Effector CD4-positive, alpha-beta T cell (primary cell): ENCODE measurements at regions not wholly inside any gene's neighbourhood (a gene's known extent, or its start where the extent isn't known, plus 50 kb on each side); places are given as distances from the start of the nearest gene placed in this dataset.
"Not testable (repeated sequence)": the region's sequence is repeated elsewhere in the genome, so short reads cannot be mapped to it uniquely, and the experiment has no call there.

Experiments
- DNase-seq: peaks from one replicate; pipeline ENCODE4 v3.0.0-alpha.2; 2020

DNA sequence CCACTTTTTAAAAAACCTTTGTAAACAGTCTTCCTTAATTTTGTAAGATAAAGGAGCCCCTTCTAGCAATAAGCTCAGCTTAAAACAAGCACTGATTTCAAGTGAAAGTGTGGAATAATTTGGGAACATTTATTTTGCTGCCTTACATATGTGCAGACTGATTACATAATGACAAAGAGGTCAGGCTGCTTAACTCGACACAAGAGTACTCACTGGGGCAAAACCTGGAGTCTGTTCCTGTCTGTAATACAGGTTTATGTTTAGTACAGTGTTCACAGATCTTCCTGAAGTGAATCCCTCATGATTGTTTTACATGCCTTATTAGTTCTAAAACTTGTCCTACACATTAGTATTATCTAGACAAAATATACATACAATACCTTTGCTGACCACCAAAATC, 609.8 kb downstream of the LMO7 start:
- DNase-seq: no peak

DNA sequence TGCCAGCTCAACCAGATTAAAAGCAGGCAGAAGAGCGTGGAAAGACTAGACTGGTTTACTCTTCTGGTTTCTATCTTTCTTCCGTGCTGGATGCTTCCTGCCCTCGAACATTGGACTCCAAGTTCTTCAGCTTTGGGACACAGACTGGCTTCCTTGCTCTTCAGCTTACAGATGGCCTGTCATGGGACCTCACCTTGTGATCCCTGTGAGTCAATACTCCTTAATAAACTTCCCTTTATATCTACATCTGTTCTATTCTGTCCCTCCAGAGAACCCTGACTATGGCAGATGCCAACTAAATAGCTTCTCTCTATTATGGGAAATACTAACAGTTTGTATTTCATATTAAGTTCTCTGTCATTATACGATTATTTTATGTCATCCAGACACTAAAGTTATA, 609.1 kb downstream of the LMO7 start:
- DNase-seq: no peak

DNA sequence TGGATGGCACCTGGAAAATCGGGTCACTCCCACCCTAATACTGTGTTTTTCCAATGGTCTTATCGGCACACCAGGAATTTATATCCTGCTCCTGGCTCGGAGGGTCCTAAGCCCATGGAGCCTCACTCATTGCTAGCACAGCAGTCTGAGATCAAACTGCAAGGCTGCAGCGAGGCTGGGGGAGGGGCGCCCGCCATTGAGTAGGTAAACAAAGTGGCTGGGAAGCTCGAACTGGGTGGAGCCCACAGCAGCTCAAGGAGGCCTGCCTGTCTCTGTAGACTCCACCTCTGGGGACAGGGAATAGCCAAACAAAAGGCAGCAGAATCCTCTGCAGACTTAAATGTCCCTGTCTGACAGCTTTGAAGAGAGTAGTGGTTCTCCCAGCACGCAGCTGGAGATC, 607.0 kb downstream of the LMO7 start:
- DNase-seq: not testable (repeated sequence)

DNA sequence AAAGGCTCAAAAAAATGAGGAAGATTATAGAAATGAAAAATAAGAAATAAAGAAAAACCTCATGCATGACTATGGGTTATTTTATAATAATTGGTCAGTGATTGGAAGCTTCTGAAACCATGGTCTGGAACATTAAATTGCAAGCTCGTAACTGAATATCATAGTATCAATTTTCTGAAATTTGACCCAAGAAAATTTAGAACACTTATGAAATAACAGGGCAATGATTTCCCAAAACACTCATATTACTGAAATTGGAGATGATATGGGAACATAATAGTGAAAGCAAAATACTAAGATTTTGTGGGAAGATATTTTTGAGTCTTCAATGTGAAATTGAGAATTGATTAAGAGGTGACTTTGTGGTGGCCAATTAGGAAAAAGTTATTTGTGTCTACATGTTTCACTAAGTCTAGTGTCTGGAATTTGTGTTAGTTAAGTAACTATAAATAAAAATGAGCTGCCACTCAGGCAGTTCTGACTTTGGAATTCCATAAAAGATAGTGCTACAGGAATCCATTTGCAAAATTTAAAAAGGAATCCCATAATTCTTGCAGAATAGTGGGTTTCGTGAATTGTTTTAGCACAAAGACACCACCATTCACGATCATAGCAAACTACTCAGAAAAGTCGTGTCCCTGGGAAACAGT, 603.0 kb downstream of the LMO7 start:
- no peak for DNase-seq

DNA sequence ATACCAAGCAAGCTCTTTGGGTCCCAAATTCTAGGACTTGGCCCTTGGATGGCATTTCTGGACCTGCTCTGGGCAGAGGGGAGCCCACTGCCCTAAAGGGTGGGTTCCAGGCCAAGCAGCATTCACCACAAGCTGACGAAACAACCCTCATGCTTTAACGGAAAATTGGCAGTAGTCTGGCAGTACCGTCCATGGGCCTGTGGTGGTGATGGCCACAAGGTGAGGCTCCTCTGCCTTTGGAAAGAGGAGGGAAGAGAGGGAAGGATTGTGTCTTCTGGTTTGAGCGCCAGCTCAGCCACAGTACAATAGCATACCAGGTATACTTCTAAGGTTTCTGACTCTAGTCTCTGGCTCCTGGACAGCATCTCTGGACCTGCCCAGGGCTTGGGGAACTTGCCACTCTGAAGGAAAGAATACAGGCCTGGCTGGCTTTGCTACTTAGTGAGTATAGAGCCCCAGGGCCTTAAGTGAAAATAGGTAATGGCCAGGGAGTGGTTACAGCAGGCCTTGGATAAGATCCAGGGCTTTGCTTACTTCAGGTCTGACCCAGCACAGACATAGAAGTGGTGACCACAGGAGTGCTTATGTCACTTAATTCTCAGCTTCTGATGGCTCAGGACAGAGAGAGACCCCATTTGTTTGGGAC, 595.5 kb downstream of the LMO7 start:
- DNase-seq: no peak

DNA sequence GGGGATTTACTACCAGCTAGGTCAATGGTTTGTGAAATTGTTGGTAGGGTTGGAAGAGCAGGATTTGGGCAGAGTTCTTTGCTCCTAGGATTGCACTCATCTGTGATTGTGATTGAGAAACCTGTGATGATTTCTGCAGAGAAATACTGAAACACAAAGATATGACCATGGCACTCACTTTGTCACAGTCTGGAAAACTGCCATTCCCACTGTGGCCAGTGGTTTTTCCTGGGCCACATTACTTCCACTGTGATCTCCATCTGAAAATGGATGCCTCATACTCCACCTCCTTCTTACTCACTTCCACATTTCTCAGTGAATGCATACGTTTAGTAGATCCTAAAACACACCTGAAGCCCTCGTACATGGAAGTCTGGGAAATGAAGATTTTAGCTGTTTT, 593.2 kb downstream of the LMO7 start:
- no peak for DNase-seq

DNA sequence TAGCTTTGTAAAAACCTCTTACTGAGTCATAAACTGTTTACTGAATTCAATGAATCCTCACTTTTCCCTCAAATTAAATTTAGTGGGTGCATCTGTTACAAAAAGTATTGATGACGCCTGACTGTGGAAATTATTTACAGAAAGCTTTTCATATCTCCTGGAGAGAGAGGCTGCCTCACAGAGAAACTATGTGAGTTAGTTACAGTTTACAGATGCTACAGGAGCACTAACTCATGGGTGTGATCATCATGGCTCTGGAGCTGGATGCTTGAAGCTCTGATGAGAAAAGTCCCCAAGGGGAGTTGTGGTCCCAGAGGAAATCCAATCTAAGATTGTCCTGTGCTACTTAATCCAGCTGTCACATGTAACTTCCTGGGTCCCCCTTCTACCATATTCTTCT, 590.8 kb downstream of the LMO7 start:
- no peak for DNase-seq

DNA sequence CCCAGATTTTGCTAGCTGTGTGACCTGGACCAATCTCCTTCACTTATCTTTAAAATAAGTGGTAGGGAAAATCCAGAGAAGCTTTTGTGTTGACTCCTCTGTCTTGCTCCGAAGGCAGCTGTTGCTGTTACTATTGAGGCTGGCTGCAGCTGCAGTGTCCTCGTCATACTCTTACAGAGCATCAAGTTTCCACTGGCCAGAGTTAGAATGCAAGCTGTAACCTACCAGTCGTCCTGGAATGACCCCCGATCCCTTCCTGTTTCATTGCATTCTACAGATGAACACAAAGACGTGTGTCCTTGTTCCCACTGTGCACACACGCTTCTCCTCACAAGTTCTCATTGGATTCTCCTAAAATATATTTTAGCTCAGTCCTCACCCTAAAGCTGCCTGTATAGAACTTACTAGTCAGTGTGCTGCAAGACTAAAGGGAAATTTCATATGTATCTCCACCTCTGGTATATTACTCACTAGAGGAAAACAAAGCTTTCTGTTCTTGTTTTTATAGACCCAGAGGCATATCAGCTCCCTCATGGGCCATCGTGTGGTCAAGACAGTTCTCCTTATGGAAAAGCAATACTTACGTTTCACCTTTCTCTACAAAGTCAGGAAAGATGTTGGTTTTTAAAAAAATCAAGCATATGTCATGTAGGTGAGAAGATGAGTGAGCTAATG, 589.8 kb downstream of the LMO7 start:
- DNase-seq: no peak

DNA sequence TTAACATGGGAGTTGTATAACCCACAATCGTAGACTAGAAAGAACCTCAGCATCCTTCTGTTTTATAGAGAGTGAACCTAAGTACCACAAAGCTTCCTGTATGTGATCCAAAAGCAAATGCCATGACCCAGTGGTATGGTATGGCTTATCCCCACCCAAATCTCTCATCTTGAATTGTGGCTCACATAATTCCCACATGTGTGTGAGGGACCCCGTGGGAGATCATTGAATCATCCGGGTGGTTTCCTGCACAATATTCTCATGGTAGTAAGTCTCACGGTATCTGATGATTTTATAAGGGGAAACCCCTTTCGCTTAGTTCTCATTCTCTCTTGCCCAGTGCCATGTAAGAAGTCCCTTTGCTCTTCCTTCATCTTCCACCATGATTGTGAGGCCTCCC, 587.9 kb downstream of the LMO7 start:
- no peak for DNase-seq

DNA sequence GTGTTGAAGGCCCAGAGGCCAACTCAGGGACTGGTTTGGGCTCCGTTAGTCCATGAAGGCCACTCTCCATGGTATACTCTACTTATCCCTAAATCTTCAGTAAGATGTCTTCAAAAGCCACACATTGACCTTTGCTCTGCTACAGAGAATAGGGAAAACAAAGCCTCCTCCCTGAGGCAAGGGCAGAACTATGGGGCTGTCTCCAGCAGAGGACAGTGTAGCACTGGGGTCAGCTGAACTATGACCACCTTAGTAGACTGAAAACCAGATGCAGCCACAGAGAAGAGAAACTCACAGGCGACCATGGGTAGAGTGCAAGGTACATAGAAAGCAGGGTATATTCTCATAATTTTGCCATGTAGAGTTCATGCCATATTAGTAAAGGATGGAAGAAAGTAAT, 587.4 kb downstream of the LMO7 start:
- no peak for DNase-seq

DNA sequence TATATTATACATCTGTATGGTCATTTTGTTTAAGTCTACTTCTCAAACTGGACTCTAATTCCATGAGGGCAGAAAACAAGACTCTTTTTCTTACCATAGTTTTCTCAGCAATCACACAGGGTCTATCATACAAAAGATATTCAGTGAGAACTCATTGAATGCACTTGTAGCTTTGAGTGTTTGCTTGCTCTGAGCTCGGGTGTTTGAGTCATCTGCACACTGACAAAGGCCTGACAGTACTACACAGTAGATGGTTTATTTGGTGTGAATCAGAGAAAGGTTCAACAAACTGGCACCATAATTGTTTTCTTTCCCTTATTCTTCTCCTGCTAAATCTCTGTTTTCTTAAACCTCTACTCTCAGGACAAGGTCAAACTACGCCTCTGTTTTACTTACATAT, 586.4 kb downstream of the LMO7 start:
- no peak for DNase-seq

DNA sequence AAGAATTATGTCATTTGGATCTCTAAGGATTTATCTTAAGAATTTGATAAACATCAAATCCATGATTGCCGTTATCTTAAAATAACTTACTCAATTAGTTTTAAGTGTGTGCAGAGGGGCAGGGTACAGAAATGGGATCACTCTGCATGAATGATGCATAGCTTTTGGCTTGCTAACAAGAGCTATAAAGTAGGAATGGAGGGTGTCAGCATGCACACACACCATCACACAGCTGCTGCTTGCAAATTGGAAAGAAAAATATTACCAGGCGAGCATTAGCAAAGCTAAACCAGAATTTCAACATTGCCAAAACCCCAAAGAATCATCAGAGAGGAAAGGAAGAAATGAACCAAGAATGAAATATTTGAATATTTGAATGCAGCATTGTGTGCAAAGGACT, 580.6 kb downstream of the LMO7 start:
- no peak for DNase-seq

DNA sequence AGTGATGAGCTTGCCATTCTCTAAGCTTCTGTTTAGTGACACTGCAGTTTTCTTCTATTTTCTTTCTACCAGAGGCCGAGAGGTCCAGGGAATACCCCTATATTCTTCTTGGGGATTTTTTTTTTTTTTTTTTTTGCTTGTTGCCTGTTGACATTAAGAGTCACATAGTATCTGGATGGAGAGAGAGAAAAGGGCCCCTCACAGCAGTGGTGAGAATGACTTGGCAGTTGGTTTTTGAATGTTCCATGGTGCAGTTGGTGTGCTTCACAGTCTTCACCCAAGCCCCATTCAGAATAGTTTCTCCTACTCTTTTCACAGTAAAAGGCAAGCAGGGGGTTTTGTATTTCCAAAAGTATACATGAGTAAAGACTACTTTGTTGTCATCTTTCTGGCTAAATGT, 577.9 kb downstream of the LMO7 start:
- DNase-seq: no peak

DNA sequence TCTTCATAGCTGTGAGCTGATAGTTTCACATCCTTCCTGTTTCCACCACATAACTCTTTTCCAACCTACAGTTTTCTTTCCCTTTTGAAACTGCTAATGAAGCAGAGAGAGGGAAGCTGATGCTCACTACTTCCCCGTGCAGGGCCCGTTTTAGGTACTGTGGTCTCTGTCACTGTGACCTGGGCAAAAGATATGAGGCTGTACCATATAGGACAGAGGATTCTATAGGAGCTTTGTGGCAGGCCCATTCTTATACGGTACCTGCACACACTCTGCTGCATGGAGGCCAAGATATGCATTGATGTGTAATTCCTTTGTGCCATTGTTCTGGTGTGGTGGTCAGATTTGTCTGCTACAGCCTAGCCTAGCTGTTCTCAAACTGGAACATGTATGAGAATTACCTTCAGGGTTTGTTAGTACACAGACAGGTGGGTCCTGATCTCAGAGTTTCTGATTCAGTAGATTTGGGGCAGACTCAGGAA, 577.3 kb downstream of the LMO7 start:
- DNase-seq: no peak

DNA sequence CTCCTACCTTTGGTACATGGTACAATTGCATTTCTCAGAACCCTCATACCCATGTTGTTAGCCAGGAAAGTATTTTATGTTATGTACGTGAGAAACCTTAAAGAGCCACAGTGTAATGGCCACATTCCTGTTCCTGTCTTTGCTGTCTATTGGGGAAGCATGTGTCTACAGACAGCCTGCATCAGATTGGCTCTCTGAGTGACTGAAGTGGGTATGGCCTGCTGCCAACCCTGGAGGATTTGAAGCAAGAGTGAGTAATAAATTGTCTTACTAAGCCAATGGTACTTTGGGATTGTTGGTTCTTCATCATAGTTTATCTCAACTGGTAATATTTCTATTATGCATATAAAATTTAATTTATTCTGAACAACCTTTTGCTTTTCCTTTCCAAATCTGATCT, 574.1 kb downstream of the LMO7 start:
- DNase-seq: no peak

DNA sequence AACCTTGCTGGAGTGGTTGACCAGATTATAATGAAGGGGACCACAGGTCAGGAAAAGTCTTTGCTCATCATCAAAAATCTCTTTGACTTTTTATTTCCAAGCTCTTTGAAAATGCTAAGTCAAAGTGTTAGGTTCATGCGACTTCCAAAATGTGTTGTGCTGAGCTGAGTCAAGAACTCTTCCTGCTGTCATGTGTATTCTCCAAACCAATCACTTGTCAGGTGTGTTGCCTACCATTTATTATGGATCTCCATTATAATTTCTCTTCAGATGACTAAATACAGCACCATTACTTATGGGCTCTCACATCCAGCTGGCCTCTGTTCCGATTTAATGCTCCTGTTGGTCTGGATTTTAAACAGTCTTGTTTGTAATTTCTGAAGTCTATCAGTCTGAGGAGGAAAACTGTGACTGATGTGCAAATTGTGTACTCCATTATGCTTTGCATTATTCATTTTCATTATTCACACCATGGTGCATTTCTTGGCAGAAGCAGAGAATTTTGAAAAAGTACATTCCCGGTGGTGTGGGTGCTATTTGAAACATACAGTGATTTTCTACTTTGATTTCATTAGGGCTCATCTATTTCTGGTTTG, 562.5 kb downstream of the LMO7 start:
- DNase-seq: no peak

DNA sequence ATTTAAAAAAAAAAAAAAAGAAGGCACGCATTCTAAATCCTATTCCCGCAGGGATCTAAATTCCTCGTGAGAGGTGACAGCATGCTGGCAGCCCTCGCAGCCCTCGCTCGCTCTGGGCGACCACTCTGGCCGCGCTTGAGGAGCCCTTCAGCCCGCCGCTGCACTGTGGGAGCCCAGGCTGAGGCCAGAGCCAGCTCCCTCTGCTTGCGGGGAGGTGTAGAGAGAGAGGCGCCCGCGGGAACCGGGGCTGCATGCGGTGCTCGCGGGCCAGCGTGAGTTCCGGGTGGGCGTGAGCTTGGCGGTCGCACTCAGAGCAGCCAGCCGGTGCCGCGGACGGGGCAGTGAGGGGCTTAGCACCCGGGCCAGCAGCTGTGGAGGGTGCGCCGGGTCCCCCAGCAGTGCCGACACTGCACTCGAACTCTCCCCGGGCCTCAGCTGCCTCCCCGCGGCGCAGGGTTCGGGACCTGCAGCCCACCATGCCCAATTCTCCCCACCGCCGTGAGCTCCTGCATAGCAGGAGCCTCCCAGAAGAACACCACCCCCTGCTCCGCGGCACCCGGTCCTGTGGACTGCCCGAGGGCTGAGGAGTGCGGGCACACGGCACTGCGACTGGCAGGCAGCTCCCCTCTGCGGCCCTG, 553.9 kb downstream of the LMO7 start:
- no peak for DNase-seq

DNA sequence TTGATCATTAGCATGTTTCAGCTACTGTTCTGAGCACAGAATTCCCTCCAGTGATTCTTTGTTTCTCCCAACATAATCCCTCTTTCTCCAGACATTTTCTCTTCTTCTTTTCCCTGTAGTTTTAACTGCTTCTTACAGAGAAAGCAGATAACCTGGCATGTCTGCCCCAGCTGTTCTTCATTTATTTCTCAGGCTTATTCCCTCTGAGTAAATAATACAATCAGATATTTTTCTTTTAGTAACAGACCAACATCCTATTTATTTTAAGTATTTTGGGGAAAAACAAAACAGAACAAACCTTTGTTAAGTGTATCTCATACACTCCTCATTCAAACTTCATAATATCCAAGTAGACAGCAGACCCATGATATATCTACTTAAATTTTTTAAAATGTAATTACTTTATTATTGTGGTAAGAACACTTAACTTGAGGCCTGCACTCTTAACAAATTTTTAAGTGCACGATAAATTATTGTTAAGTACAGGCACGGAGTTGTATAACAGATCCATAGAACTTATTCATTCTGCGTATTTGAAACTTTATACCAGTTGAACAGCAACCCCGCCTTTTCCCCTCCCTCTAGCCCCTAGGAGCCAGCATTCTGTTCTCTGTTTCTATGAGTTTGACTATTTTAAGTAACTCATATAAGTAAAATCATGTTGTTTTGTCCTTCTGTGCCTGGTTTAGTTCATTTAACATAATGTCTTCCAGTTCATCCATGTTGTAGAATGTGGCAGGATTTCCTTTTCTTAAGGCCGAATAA, 540.0 kb downstream of the LMO7 start:
- DNase-seq: no peak

DNA sequence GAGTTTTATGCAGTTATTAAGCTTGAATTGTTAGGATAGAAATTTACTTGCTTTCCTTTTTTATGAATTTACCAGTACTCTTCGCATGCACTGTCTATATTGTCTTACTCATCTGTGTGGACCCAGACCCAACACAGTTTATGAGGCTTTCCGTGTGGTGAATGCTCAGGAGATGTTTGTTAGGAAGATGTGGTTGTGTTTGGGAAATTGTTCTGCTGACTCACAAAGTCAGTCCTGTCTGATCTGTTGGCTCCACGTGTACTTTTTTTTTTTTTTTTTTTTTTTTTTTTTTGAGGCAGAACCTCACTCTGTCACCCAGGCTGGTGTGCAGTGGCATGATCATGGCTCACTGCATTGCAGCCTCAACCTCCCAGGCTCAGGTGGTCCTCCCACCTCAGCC, 532.5 kb downstream of the LMO7 start:
- DNase-seq: no peak

DNA sequence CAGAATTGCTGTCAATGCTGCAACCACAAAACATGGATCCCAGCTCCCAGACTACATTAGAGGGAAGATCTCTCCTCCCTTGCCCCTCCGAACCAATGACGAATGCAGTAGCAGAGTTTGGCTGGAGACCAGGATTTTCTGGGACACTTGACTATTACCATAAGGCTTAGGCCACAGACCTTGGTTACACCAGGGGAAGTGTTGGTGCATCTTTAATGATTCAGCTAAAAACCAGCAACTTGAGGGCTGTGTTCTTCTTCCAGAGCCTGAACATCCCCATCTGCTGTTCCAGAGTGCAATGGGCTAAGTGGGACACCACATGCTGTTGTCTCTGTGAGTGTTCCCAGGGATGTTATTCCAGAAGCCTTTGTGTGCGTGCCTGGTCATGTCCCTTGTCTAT, 528.2 kb downstream of the LMO7 start:
- no peak for DNase-seq

DNA sequence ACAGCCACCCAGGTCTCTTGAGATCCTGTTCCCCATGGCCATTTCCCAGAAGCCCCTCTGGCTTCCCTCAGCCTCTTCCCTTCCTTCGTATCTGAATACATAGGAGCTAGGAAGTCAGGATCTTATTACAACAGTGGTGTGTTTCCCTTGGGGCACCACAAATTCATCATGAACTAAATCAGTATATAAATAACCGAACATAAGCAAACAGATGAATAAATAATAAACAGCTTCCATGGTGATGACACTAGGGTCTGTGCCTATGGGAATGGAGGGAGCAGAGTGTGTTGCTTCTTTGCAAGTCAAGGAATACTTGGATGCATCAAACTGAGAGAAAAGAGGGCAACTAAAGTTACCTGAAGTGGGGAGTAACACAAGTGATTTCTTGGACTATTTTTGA, 527.6 kb downstream of the LMO7 start:
- no peak for DNase-seq
